ENCODE measurements at regions not wholly inside any gene's neighbourhood (a gene's known extent, or its start where the extent isn't known, plus 50 kb on each side); places are given as distances from the start of the nearest gene placed in this dataset.

- no peaks in the 10 kb centered on the region for H3K36me3 Mint-ChIP-seq (ENCODE audit: unreplicated experiment)
- no peak overlapping the region for H3K27ac Mint-ChIP-seq (ENCODE audit: unreplicated experiment)
- H3K27me3 Mint-ChIP-seq (ENCODE audit: unreplicated experiment): peaks cover 26% of the 10 kb centered on the region
- H3K4me3 Mint-ChIP-seq (ENCODE audit: unreplicated experiment): no peak overlapping the region
- TF ChIP-seq, protein P1, sequence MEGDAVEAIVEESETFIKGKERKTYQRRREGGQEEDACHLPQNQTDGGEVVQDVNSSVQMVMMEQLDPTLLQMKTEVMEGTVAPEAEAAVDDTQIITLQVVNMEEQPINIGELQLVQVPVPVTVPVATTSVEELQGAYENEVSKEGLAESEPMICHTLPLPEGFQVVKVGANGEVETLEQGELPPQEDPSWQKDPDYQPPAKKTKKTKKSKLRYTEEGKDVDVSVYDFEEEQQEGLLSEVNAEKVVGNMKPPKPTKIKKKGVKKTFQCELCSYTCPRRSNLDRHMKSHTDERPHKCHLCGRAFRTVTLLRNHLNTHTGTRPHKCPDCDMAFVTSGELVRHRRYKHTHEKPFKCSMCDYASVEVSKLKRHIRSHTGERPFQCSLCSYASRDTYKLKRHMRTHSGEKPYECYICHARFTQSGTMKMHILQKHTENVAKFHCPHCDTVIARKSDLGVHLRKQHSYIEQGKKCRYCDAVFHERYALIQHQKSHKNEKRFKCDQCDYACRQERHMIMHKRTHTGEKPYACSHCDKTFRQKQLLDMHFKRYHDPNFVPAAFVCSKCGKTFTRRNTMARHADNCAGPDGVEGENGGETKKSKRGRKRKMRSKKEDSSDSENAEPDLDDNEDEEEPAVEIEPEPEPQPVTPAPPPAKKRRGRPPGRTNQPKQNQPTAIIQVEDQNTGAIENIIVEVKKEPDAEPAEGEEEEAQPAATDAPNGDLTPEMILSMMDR (IDR thresholded peaks at IDR 0.05): no peak
- H3K9me3 Mint-ChIP-seq (ENCODE audit: unreplicated experiment): no peaks in the 10 kb centered on the region
- DNase-seq (ENCODE audit: extremely low spot score, unreplicated experiment): no peak
- no peaks in the 10 kb centered on the region for H3K4me1 Mint-ChIP-seq (ENCODE audit: unreplicated experiment)
Measured at GRCh38 chr15:37701230-37701629, 233.2 kb upstream of the TMCO5A start.

DNA sequence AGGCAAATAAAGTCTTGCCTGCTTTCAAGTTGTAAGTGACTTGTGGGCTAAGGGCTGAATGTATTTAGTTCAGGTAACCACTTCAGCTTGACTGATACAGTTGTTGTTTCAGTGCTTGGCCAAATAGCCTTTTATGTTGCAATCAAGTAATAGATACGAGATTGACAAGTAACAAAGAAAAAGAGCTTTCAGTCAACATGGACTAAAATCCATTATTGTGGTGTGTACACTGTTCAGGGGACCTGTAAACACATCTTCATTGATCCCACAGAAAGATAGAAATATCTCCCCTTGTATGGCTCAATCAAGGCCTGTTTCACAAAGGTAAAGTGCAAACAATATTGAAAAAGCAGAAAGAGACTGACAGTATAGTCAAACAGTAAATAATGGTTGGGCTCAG is 224.8 kb upstream of the TMCO5A start:
- DNase-seq (ENCODE audit: extremely low spot score, unreplicated experiment): no peak
- Mint-ChIP-seq H3K27ac (ENCODE audit: unreplicated experiment) (no peak overlapping the region), H3K27me3 (ENCODE audit: unreplicated experiment) (peaks cover 27% of the 10 kb centered on the region), H3K9me3 (ENCODE audit: unreplicated experiment) (no peaks in the 10 kb centered on the region), H3K36me3 (ENCODE audit: unreplicated experiment) (no peaks in the 10 kb centered on the region), H3K4me3 (ENCODE audit: unreplicated experiment) (no peak overlapping the region), H3K4me1 (ENCODE audit: unreplicated experiment) (no peaks in the 10 kb centered on the region)
- TF ChIP-seq, protein P1 (IDR thresholded peaks at IDR 0.05): no peak

DNA sequence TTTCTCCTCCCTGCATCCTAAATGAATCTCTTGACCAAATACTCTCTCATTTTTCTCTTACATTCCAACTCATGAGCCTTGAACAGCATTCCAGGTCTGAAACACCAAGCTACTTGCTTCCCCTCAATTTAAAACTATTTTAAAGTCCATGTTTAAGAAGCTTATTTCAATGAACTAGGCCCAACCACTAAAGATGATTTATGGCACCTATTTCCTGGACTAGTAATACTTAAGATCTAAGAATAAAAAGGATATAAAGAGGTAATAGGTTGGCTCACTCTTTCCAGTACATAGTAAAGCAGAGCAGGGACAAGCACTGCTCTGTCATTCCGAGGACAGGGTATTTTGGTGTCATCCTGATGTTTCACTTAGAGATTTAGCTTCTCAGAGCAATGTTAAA is 219.3 kb upstream of the TMCO5A start:
- no peaks in the 10 kb centered on the region for H3K36me3 Mint-ChIP-seq (ENCODE audit: unreplicated experiment)
- no peaks in the 10 kb centered on the region for H3K4me1 Mint-ChIP-seq (ENCODE audit: unreplicated experiment)
- no peak overlapping the region for H3K27ac Mint-ChIP-seq (ENCODE audit: unreplicated experiment)
- no peak overlapping the region for H3K4me3 Mint-ChIP-seq (ENCODE audit: unreplicated experiment)
- no peaks in the 10 kb centered on the region for H3K9me3 Mint-ChIP-seq (ENCODE audit: unreplicated experiment)
- peaks cover 11% of the 10 kb centered on the region for H3K27me3 Mint-ChIP-seq (ENCODE audit: unreplicated experiment)
- TF ChIP-seq, protein P1 (IDR thresholded peaks at IDR 0.05): no peak
- no peak for DNase-seq (ENCODE audit: extremely low spot score, unreplicated experiment)

DNA sequence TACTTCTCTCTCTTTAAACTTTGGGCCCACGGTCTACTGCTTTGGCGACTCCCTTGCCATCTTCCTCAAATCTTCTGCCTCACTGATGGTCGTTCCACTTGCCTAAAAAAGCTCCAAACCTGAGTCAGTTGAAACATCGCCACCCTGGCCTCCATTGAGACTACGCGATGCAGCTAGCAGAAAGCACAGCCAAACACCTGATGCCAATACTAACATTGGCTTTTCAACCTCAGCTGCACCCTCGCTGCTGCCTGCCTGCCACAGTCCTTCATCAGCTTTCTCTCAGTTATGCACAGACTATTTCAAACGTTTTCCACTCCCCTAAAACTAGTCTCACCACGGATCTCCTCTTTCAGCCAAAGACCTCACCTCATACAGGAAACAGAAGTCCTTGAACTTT is 214.2 kb upstream of the TMCO5A start:
- TF ChIP-seq, protein P1 (IDR thresholded peaks at IDR 0.05): no peak
- Mint-ChIP-seq H3K27ac (ENCODE audit: unreplicated experiment) (no peak overlapping the region), H3K4me1 (ENCODE audit: unreplicated experiment) (no peaks in the 10 kb centered on the region), H3K27me3 (ENCODE audit: unreplicated experiment) (peaks cover 3% of the 10 kb centered on the region), H3K36me3 (ENCODE audit: unreplicated experiment) (no peaks in the 10 kb centered on the region), H3K4me3 (ENCODE audit: unreplicated experiment) (no peak overlapping the region), H3K9me3 (ENCODE audit: unreplicated experiment) (no peaks in the 10 kb centered on the region)
- DNase-seq (ENCODE audit: extremely low spot score, unreplicated experiment): no peak

GRCh38 chr15:37731146-37731746 is 203.2 kb upstream of the TMCO5A start:
- H3K4me3 Mint-ChIP-seq (ENCODE audit: unreplicated experiment): no peak overlapping the region
- peaks cover 44% of the 10 kb centered on the region for H3K27me3 Mint-ChIP-seq (ENCODE audit: unreplicated experiment)
- H3K9me3 Mint-ChIP-seq (ENCODE audit: unreplicated experiment): no peaks in the 10 kb centered on the region
- TF ChIP-seq, protein P1 (IDR thresholded peaks at IDR 0.05): no peak
- no peak overlapping the region for H3K27ac Mint-ChIP-seq (ENCODE audit: unreplicated experiment)
- H3K36me3 Mint-ChIP-seq (ENCODE audit: unreplicated experiment): no peaks in the 10 kb centered on the region
- no peaks in the 10 kb centered on the region for H3K4me1 Mint-ChIP-seq (ENCODE audit: unreplicated experiment)
- DNase-seq (ENCODE audit: extremely low spot score, unreplicated experiment): no peak

All from osteocyte (in vitro differentiated cells).